Transverse colon (tissue), 4 donors: ENCODE measurements at regions not wholly inside any gene's neighbourhood (a gene's known extent, or its start where the extent isn't known, plus 50 kb on each side); places are given as distances from the start of the nearest gene placed in this dataset.

Experiments
- DNase-seq: peaks from one replicate; pipeline ENCODE4 v3.0.0-alpha.2; 2019
- H3K27ac ChIP-seq, 4 donors: fragments of 200-600 bp; sonication (generic); 2 replicates each; pipeline ENCODE4 v1.5.1; 2016 to 2018; ENCODE audit warnings: inconsistent platforms in 4 of 4
- H3K27me3 ChIP-seq: fragments of 200-600 bp; sonication (generic); 2 replicates; pipeline ENCODE4 v1.5.1; 2017; ENCODE audit warnings: inconsistent platforms
- H3K36me3 ChIP-seq, 4 donors: fragments of 200-600 bp; sonication (generic); 2 replicates each; pipeline ENCODE4 v1.5.1; 2017 to 2019; ENCODE audit warnings: inconsistent platforms in 4 of 4
- H3K4me1 ChIP-seq, 4 donors: fragments of 200-600 bp; sonication (generic); 2 replicates each; pipeline ENCODE4 v1.5.1; 2017 to 2020; ENCODE audit warnings: inconsistent platforms in 4 of 4
- H3K4me3 ChIP-seq, 4 donors: fragments of 200-600 bp; sonication (generic); 1 replicate in 1 of 4; 2 replicates in 3 of 4; pipeline versions ENCODE4 v1.5.1 to v1.6.1; 2017 to 2019; ENCODE audit warnings: inconsistent platforms in 4 of 4
- H3K9me3 ChIP-seq, 2 donors: fragments of 200-600 bp; sonication (generic); 2 replicates each; pipeline ENCODE4 v1.5.1; 2017 to 2019; ENCODE audit warnings: inconsistent platforms in 2 of 2
- CTCF ChIP-seq, 5 experiments: fragments of 200-600 bp in 3 of 5; fragments of 450-650 bp in 2 of 5; sonication (generic) in 3 of 5; IDR thresholded peaks; 1 replicate in 2 of 5; 2 replicates in 3 of 5; pipeline ENCODE4 v1.5.1; 2016 to 2017; ENCODE audit warnings: antibody characterized with exemption in 5 of 5, inconsistent platforms in 3 of 5, mild to moderate bottlenecking in 2 of 5, moderate library complexity in 1 of 5
- EP300 ChIP-seq: sonication (generic); formaldehyde crosslinking; IDR thresholded peaks from one replicate; pipeline ENCODE4 v1.6.1; 2017; ENCODE audit warnings: antibody characterized with exemption, low read depth
- POLR2A ChIP-seq: fragments of 450-650 bp; IDR thresholded peaks from one replicate; pipeline ENCODE4 v1.6.1; 2016; ENCODE audit warnings: antibody characterized with exemption, mild to moderate bottlenecking, moderate library complexity
- POLR2AphosphoS5 ChIP-seq, 3 donors: sonication (generic); formaldehyde crosslinking; IDR thresholded peaks; one replicate each; pipeline ENCODE4 v1.6.1; 2016; ENCODE audit warnings: antibody characterized with exemption in 3 of 3
- WGBS, 2 donors: methylation state at CpG; one replicate each; pipeline ENCODE4 v1.1.5; 2018; ENCODE audit warnings: low coverage in 1 of 2; 5-methylcytosine and 5-hydroxymethylcytosine counted together
- in situ Hi-C, 4 donors: fragments of 200-750 bp; cut with MboI; loops; one replicate each; pipeline versions ENCODE4 v1.15.0 to v1.15.1; 2017; ENCODE audit warnings: low sequenced_read_pairs in 3 of 4, low pct_ligation_motif_present in 1 of 4, low pct_unique_long_range_greater_than_20kb in 1 of 4
- intact Hi-C: fragments of 100-400 bp; cut with DNase I; formaldehyde crosslinking; loops from one replicate; pipeline ENCODE4 v1.15.1; 2023; ENCODE audit warnings: low total_unique reads

GRCh38 chr6:86581833-86582232 lies 355.5 kb upstream of the HTR1E start:
- TF ChIP-seq CTCF (IDR thresholded peaks at IDR 0.05) (no peak), EP300 (no peak)
- Histone ChIP-seq H3K4me1 (no peaks in the 10 kb centered on the region), H3K9me3 (peaks cover 6 to 7% of the 10 kb centered on the region in 2 donors), H3K27ac (no peak overlapping the region), H3K27me3 (no peaks in the 10 kb centered on the region), H3K4me3 (no peak overlapping the region), H3K36me3 (no peaks in the 10 kb centered on the region)
- intact Hi-C loops (no loop called here), in situ Hi-C loops (no loop called here)
- 78 to 94% methylated on average over 3 of the region's 3 CpGs for WGBS, 2 donors
- no peak for DNase-seq

- Histone ChIP-seq H3K27ac (no peak overlapping the region), H3K36me3 (no peaks in the 10 kb centered on the region), H3K27me3 (no peaks in the 10 kb centered on the region), H3K4me1 (no peaks in the 10 kb centered on the region), H3K4me3 (no peak overlapping the region), H3K9me3 (peaks cover 0 to 5% of the 10 kb centered on the region in 2 donors)
- intact Hi-C loops (no loop called here), in situ Hi-C loops (no loop called here)
- WGBS, 2 donors = 83% methylated on average over 1 of the region's 1 CpG; no CpG with 5 or more reads in 1 of the 2 donors
- TF ChIP-seq CTCF (IDR thresholded peaks at IDR 0.05) (no peak), POLR2A (no peak), POLR2AphosphoS5 (IDR thresholded peaks at IDR 0.05) (no peak), EP300 (no peak)
- no peak for DNase-seq
These were observed 374.1 kb upstream of the HTR1E start for GRCh38 chr6:86563197-86563596.

GRCh38 chr6:86558318-86558717 lies 379.0 kb upstream of the HTR1E start:
- H3K36me3 ChIP-seq = no peaks in the 10 kb centered on the region
- TF ChIP-seq POLR2AphosphoS5 (IDR thresholded peaks at IDR 0.05) (no peak), POLR2A (no peak), EP300 (no peak), CTCF (IDR thresholded peaks at IDR 0.05) (no peak)
- H3K4me3 ChIP-seq = no peak overlapping the region
- no peaks in the 10 kb centered on the region for H3K27me3 ChIP-seq
- 25 to 64% methylated on average over 2 of the region's 2 CpGs for WGBS, 2 donors
- intact Hi-C loops (no loop called here), in situ Hi-C loops (no loop called here)
- H3K4me1 ChIP-seq = no peaks in the 10 kb centered on the region
- no peak for DNase-seq
- no peak overlapping the region for H3K27ac ChIP-seq
- no peaks in the 10 kb centered on the region for H3K9me3 ChIP-seq

GRCh38 chr6:86537292-86537861 lies 400.0 kb upstream of the HTR1E start:
- DNase-seq = no peak
- no peak overlapping the region for H3K4me3 ChIP-seq
- no peaks in the 10 kb centered on the region for H3K36me3 ChIP-seq
- no peaks in the 10 kb centered on the region for H3K4me1 ChIP-seq
- WGBS, 2 donors = 57 to 64% methylated on average over 2 of the region's 2 CpGs
- no peaks in the 10 kb centered on the region for H3K9me3 ChIP-seq
- in situ Hi-C loops = no loop called here
- no peaks in the 10 kb centered on the region for H3K27me3 ChIP-seq
- intact Hi-C loops = no loop called here
- no peak overlapping the region for H3K27ac ChIP-seq
- TF ChIP-seq CTCF (IDR thresholded peaks at IDR 0.05) = no peak
